Endometrium (tissue), 2 donors: ENCODE measurements at regions not wholly inside any gene's neighbourhood (a gene's known extent, or its start where the extent isn't known, plus 50 kb on each side); places are given as distances from the start of the nearest gene placed in this dataset.

Experiments used
- FAIRE-seq: peaks from 2 replicates; lab custom pipeline; 2012; peaks lifted over from hg19 to GRCh38; lab: Jason Lieb, UNC
- donor health status: control.
- donor health status: control.

GRCh38 chr4:4693258-4693657 lies 151.4 kb upstream of the STX18 start:
- no peak for FAIRE-seq

GRCh38 chr4:4690854-4691253 lies 149.0 kb upstream of the STX18 start:
- FAIRE-seq = no peak

- no peak for FAIRE-seq
These were observed 148.0 kb upstream of the STX18 start for GRCh38 chr4:4689694-4690440.

GRCh38 chr4:4687935-4688727 lies 146.3 kb upstream of the STX18 start:
- no peak for FAIRE-seq

GRCh38 chr4:4687100-4687499 lies 145.3 kb upstream of the STX18 start:
- FAIRE-seq = no peak

GRCh38 chr4:4685810-4686795 lies 144.3 kb upstream of the STX18 start:
- FAIRE-seq = no peak

- FAIRE-seq = no peak
These were observed 139.8 kb upstream of the STX18 start for GRCh38 chr4:4681653-4682052.

GRCh38 chr4:4680758-4681157 lies 138.9 kb upstream of the STX18 start:
- FAIRE-seq = no peak

GRCh38 chr4:4680243-4680642 lies 138.4 kb upstream of the STX18 start:
- FAIRE-seq = no peak

- peak; percentile 59 for FAIRE-seq
These were observed 136.0 kb upstream of the STX18 start for GRCh38 chr4:4677556-4678522.

- no peak for FAIRE-seq
These were observed 133.8 kb upstream of the STX18 start for GRCh38 chr4:4675641-4676040.

- no peak for FAIRE-seq
These were observed 133.3 kb upstream of the STX18 start for GRCh38 chr4:4675051-4675581.

GRCh38 chr4:4673070-4673469 lies 131.2 kb upstream of the STX18 start:
- FAIRE-seq = no peak

GRCh38 chr4:4672402-4672801 lies 130.6 kb upstream of the STX18 start:
- FAIRE-seq = no peak

- FAIRE-seq = no peak
These were observed 130.0 kb upstream of the STX18 start for GRCh38 chr4:4671774-4672349.

GRCh38 chr4:4670869-4671268 lies 129.0 kb upstream of the STX18 start:
- FAIRE-seq = no peak

GRCh38 chr4:4668355-4669210 lies 126.7 kb upstream of the STX18 start:
- FAIRE-seq = no peak

GRCh38 chr4:4667622-4668081 lies 125.8 kb upstream of the STX18 start:
- no peak for FAIRE-seq
